Small intestine (tissue), 7 donors: ENCODE measurements at regions not wholly inside any gene's neighbourhood (a gene's known extent, or its start where the extent isn't known, plus 50 kb on each side); places are given as distances from the start of the nearest gene placed in this dataset.

ENCODE experiments used
- DNase-seq, 2 donors: peaks; one replicate each; pipeline versions ENCODE4 v3.0.0 to v3.0.0-alpha.2; 2013
- FAIRE-seq: peaks from 2 replicates; lab custom pipeline; 2012; peaks lifted over from hg19 to GRCh38; lab: Jason Lieb, UNC
- H3K27ac ChIP-seq, 3 donors: one replicate each; pipeline ENCODE4 v1.5.1; 2013; ENCODE audit warnings: low read length in 2 of 3, mild to moderate bottlenecking in 2 of 3, control low read depth in 1 of 3, inconsistent platforms in 1 of 3, low read depth in 1 of 3, moderate library complexity in 1 of 3
- H3K27me3 ChIP-seq, 3 donors: one replicate each; pipeline ENCODE4 v1.6.1; 2013; ENCODE audit warnings: low read length in 3 of 3, inconsistent platforms in 1 of 3; ENCODE audit not compliant: control insufficient read depth in 3 of 3, insufficient read depth in 3 of 3
- H3K36me3 ChIP-seq, 3 donors: one replicate each; pipeline ENCODE4 v1.6.1; 2013; ENCODE audit warnings: low read length in 3 of 3, inconsistent platforms in 1 of 3, low read depth in 1 of 3, mild to moderate bottlenecking in 1 of 3, moderate library complexity in 1 of 3; ENCODE audit not compliant: control insufficient read depth in 3 of 3, insufficient read depth in 2 of 3
- H3K4me1 ChIP-seq, 3 donors: one replicate each; pipeline ENCODE4 v1.6.1; 2013; ENCODE audit warnings: low read length in 2 of 3, inconsistent platforms in 1 of 3, low read depth in 1 of 3, mild to moderate bottlenecking in 1 of 3, moderate library complexity in 1 of 3; ENCODE audit not compliant: control insufficient read depth in 3 of 3, insufficient read depth in 2 of 3
- H3K4me3 ChIP-seq, 3 donors: one replicate each; pipeline ENCODE4 v1.5.1; 2013; ENCODE audit warnings: low read length in 3 of 3, control low read depth in 1 of 3, inconsistent platforms in 1 of 3, low read depth in 1 of 3, mild to moderate bottlenecking in 1 of 3, moderate library complexity in 1 of 3
- H3K9me3 ChIP-seq, 2 donors: one replicate each; pipeline ENCODE4 v1.6.1; 2013; ENCODE audit warnings: low read depth in 1 of 2, low read length in 1 of 2; ENCODE audit not compliant: control insufficient read depth in 2 of 2, insufficient read depth in 1 of 2
- WGBS, 3 donors: extraction: QIAGEN DNeasy Blood & Tissue Kit; methylation state at CpG; one replicate each; pipeline ENCODE4 v1.1.7; 2013; 5-methylcytosine and 5-hydroxymethylcytosine counted together
- donor health status: healthy with polysubstance abuse.
- donor health status: control.
- donor health status: control.
- donor health status: Bipolar disorder and iron deficiency.
- donor health status: healthy.

GRCh38 chr6:105882121-105882803 is 203.9 kb upstream of the PRDM1 start:
- Histone ChIP-seq H3K9me3 (no peaks in the 10 kb centered on the region), H3K36me3 (no peaks in the 10 kb centered on the region), H3K27ac (no peak overlapping the region), H3K4me3 (no peak overlapping the region), H3K27me3 (no peaks in the 10 kb centered on the region), H3K4me1 (peaks cover 0 to 15% (median 0%) of the 10 kb centered on the region in 3 donors)
- FAIRE-seq (no peak), DNase-seq (no peak)
- 78 to 89% (median 86%) methylated on average over 2 of the region's 2 CpGs for WGBS, 3 donors

GRCh38 chr6:105881608-105882007 is 204.5 kb upstream of the PRDM1 start:
- H3K36me3 ChIP-seq = no peaks in the 10 kb centered on the region
- no peak overlapping the region for H3K4me3 ChIP-seq
- FAIRE-seq (no peak), DNase-seq (no peak)
- WGBS, 3 donors = 83 to 96% (median 93%) methylated on average over 3 of the region's 3 CpGs
- no peaks in the 10 kb centered on the region for H3K9me3 ChIP-seq
- H3K4me1 ChIP-seq = peaks cover 0 to 12% (median 0%) of the 10 kb centered on the region in 3 donors
- H3K27me3 ChIP-seq = no peaks in the 10 kb centered on the region
- no peak overlapping the region for H3K27ac ChIP-seq

- no peaks in the 10 kb centered on the region for H3K36me3 ChIP-seq
- no peak overlapping the region for H3K27ac ChIP-seq
- WGBS, 3 donors = 67 to 86% (median 72%) methylated on average over 13 of the region's 13 CpGs
- DNase-seq = no peak
- H3K27me3 ChIP-seq = no peaks in the 10 kb centered on the region
- H3K4me1 ChIP-seq = peaks cover 0 to 5% (median 0%) of the 10 kb centered on the region in 3 donors
- no peak overlapping the region for H3K4me3 ChIP-seq
- no peak for FAIRE-seq
- H3K9me3 ChIP-seq = no peaks in the 10 kb centered on the region
These were observed 206.1 kb upstream of the PRDM1 start for GRCh38 chr6:105880030-105880492.

- 68 to 85% (median 80%) methylated on average over 2 of the region's 2 CpGs for whole genome bisulfite sequencing, 3 donors
- Histone ChIP-seq H3K4me1 (peaks cover 0 to 5% (median 0%) of the 10 kb centered on the region in 3 donors), H3K4me3 (no peak overlapping the region), H3K9me3 (no peaks in the 10 kb centered on the region), H3K27ac (no peak overlapping the region), H3K36me3 (no peaks in the 10 kb centered on the region), H3K27me3 (no peaks in the 10 kb centered on the region)
- FAIRE-seq = no peak
- no peak for DNase-seq
These were observed 207.0 kb upstream of the PRDM1 start for GRCh38 chr6:105879146-105879545.

- no peaks in the 10 kb centered on the region for H3K27me3 ChIP-seq
- DNase-seq (no peak), FAIRE-seq (no peak)
- 62 to 89% (median 70%) methylated on average over 11 of the region's 11 CpGs for WGBS, 3 donors
- no peaks in the 10 kb centered on the region for H3K9me3 ChIP-seq
- H3K4me1 ChIP-seq = peaks cover 0 to 3% (median 0%) of the 10 kb centered on the region in 3 donors
- H3K4me3 ChIP-seq = no peak overlapping the region
- no peak overlapping the region for H3K27ac ChIP-seq
- no peaks in the 10 kb centered on the region for H3K36me3 ChIP-seq
These were observed 210.0 kb upstream of the PRDM1 start for GRCh38 chr6:105875974-105876640.

- no peak overlapping the region for H3K4me3 ChIP-seq
- no peaks in the 10 kb centered on the region for H3K9me3 ChIP-seq
- no peaks in the 10 kb centered on the region for H3K27me3 ChIP-seq
- no peaks in the 10 kb centered on the region for H3K36me3 ChIP-seq
- FAIRE-seq (no peak), DNase-seq (no peak)
- H3K27ac ChIP-seq = no peak overlapping the region
- peaks cover 0 to 3% (median 0%) of the 10 kb centered on the region in 3 donors for H3K4me1 ChIP-seq
- WGBS, 3 donors = 78 to 89% (median 84%) methylated on average over 8 of the region's 8 CpGs
These were observed 211.1 kb upstream of the PRDM1 start for GRCh38 chr6:105874835-105875626.

GRCh38 chr6:105873799-105874198 is 212.3 kb upstream of the PRDM1 start:
- Histone ChIP-seq H3K27me3 (no peaks in the 10 kb centered on the region), H3K9me3 (no peaks in the 10 kb centered on the region), H3K27ac (no peak overlapping the region), H3K4me3 (no peak overlapping the region), H3K36me3 (no peaks in the 10 kb centered on the region), H3K4me1 (peaks cover 0 to 3% (median 0%) of the 10 kb centered on the region in 3 donors)
- whole genome bisulfite sequencing, 3 donors = 45 to 68% (median 50%) methylated on average over 3 of the region's 3 CpGs
- DNase-seq (no peak), FAIRE-seq (no peak)

- no peak overlapping the region for H3K4me3 ChIP-seq
- H3K9me3 ChIP-seq = no peaks in the 10 kb centered on the region
- WGBS, 3 donors = 20 to 24% (median 23%) methylated on average over 2 of the region's 2 CpGs
- FAIRE-seq (no peak), DNase-seq (no peak)
- no peaks in the 10 kb centered on the region for H3K36me3 ChIP-seq
- peaks cover 0 to 3% (median 0%) of the 10 kb centered on the region in 3 donors for H3K4me1 ChIP-seq
- no peaks in the 10 kb centered on the region for H3K27me3 ChIP-seq
- no peak overlapping the region for H3K27ac ChIP-seq
These were observed 212.9 kb upstream of the PRDM1 start for GRCh38 chr6:105873211-105873704.
